ENCODE measurements at regions not wholly inside any gene's neighbourhood (a gene's known extent, or its start where the extent isn't known, plus 50 kb on each side); places are given as distances from the start of the nearest gene placed in this dataset.

DNA sequence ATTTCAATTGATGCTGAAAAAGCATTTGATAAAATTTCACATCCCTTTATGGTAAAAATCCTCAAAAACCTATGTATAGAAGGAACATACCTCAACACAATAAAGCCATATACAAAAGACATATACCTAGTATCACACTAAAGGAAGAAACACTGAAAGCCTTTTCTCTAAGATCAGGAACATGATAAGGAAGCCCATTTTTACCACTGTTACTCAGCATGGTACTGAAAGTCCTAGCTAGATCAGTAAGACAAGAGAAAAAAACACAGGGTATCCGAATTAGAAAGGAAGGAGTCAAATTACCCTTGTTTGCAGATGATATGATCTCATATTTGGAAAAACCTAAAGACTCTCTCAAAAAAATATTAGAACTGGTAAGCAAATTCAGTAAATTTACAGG is 350.2 kb upstream of the PDE4D start:
- DNase-seq, result no peak

DNA sequence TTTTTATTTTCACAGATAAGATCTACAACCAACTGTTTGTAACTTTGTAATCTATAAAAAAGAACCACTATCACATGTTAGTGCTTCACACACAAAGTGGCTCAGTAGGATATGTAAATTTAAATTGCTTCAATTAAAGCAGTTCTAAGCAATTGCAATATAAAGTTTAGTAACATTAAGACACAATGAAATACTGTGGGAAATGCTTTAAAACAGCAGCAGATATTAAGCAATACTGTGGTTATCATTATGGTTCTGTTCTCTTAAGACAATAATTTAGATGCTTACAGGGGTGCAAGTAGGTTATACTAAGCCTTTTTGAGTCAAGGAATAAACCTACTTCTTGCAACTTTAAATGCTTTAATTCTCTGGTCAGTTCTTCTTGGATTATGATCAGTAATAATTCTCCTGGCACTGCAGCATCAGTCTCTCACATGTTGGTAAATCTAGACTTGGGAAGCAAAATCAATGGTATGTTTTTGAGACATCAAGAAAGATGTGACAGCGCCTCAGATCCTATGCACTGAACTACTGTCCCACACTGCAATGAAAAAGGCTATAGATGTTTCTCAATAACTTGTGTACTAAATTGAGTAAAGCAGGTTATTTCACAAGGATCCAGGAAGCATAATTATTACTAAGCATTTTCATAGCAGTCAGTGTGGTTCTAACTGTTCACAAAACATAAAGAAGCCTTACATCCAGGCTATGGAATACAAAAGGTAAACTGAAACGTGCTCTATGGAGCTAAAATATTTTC is 338.7 kb upstream of the PDE4D start:
- DNase-seq, result no peak

DNA sequence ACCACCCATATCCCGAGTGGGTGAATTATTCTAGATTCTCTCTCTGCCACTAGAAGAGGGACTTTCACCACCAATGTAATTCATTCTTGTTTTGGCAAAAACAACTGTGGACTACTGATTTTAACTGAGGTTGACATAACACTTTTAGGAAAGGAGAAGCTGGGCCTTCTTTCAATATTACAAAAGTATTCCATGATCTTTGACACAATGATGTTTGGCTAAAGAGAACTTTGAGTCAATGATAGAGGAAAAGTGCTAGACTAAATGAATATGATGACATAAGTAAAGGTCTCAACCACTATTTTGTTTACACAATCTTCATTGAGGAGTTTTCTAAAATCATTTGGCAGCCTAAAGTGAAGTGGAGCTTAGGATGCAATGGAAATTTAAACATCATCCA is 336.9 kb upstream of the PDE4D start:
- no peak for DNase-seq

DNA sequence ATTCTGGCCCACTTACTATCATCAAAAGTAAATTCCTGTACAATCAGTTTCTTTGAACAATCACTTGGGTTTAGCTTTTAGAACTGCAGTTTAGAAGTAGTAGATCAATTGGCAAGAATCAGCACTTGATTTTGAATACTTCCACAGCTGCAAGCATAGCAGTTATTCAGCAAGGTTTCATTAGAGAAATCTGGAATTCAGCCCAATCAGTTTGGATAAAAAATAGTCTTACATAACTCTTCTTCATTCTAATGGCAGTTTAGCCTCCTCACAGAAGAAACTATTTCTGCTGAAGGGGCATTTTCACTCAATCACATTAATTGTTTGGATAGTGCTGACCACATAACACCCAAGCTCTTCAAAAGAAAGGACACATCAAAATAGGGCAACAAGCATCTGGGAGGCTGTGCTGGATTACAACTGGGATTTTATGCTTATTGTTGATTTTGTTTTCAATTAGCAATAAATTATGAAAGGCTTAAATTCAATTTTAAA is 336.2 kb upstream of the PDE4D start:
- no peak for DNase-seq

DNA sequence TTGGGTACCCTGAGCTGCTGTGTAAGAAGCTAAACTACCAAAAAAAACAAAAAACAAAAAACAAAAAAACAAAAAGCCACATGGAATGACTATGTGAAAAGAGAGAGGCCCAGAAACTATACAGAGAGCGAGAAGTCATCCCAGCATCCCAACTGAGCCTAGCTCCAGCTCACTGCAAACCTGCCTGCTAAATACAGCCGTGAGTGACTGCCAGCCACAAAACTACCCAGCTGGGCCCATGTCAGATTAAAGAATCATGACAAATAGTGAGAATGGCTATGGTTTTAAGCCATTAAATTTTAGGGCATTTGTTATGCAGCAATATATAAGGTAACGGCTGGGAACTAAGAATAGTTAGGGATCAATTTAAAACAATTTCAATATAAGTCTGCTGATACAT is 335.1 kb upstream of the PDE4D start:
- DNase-seq, result no peak

DNA sequence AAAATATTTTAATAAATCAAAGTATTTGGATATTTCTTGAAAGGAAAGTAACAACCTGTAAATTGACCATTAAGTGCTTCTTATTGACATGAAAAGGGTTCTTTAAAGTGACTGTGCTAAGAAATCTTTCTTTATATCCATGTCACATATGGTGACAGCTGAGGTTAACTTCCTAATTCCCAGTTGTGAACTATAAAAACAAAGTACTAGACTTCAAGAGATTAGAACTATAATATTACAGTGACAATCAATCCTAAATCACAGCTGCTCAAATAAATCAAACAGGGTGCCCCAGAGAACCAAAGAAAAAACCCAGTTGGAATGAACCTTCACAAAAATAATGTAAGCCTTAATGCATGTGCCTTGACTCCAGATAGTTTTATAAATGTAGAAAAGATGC is 332.6 kb upstream of the PDE4D start:
- no peak for DNase-seq

DNA sequence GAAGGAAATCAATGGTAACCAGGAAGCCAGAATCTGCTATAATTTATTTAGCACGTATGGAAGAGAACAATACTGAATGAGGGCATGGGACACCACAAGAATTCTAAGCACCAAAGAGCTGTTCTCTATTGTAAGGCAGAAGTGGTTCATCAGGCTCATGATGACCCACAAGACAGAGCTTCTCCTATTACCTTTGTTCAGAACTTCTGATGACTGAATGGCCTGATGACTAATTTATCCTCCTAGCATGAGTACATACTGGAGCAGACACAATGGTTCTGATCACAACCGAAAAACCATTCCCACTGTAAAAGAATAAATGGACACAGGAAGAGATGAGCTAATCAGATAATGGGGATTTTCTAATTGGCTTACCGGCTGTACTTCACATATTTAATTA is 329.8 kb upstream of the PDE4D start:
- DNase-seq, result no peak

DNA sequence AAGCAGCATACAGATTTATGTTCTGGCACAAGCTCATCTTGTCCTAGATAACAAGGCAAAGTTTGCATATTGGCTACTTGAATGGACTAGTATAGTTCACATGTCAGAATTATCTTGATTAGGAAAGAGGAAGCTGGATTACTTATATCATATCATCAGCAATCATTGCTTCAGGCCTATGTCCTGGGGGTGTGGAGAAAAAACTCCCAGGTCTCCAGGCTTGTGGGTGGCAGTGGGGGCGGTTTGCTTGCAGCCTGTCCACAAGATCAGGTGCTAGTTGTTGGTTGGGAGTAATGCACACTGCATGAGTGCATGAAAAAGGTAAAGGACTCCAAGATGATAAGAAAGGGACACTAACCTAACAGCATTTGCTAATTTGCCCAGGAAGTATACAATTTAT is 326.4 kb upstream of the PDE4D start:
- DNase-seq, result no peak

DNA sequence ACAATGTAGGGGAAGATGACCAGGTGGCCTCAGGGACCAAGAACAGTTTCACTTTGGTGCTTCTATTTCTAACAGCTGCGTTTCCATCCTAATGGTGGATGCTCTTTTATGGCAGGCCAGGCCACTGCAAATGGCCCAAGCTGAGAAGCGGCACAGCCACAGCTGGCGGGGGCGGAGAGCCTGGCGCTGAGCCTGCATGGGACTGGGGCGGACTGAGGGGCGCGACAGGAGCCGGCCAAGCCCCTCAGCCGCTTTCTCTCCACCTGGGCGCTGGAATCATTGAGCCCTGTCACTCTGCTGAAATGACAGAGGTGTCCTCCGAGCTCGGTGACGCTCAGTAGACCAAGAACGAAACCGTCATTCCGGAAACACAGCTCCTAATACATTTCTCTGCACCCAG is 317.3 kb upstream of the PDE4D start:
- no peak for DNase-seq

DNA sequence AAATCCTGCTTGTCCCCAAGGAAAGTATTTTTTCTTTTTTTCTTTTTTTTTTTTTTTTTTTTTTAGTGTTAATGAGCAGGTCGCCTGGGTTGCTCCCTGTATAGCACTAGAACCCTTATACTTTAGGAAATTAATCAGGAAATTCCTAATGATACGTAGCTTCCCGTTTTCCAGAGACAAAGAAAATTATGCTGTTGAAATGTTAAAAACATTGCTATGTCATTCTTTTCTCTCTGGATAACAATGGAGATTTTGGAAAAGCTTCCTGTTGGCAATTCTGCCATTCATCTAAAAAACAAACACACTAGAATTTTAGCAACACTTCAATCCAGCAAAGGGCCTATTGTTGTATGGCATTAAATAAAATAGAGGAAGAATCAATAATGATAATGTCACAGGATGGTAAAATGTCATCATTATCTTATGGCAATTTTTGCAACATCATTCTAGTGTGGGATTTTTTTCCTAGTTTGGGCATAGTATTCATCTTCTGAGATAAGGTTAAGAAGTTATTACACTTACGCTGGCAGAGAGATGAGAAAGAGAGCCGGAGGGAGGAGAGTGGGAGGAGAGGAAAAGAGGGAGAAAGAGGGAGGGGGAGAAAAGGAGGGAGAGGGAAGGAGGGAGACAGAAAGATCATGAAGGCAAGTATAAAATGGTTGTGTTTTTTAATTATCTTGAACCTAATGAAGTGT is 315.8 kb upstream of the PDE4D start:
- DNase-seq, result no peak

DNA sequence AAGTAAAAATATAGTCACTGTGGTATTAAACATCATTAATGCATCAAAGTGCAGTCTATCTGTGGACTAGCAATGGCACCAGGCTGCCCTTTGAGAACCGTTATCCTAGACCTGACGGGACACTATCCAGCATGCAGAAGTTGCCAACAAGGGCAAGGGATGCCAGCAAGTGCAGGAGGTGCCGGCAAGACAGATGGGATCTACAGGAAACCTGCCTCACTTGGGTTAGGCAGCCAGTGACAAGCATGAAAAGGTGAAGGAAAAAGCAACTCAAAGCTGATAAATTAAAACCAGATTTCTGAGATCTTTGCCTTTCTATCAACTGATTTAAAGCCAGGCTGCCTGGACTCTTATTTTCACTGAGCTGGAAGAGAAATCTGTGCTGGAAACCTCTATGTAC is 315.2 kb upstream of the PDE4D start:
- no peak for DNase-seq

DNA sequence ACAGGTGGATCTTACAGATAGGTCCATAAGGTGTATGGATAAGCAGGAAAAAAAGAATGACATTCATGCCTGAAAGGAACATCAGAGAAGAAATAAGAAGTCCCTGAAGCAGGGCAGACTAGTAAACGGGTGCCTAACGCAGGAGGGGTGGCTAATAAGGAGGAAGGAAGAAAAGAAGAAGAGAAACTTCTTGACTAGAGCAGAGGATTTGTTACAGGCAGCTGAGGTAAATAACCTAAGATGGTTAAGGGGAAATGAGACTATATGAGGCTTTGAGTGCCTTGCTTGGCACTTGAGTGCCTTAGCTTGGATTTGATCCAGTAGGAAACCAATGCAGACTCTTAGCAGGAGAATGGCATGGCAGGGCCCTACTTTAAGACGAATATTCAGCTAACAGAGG is 313.5 kb upstream of the PDE4D start:
- no peak for DNase-seq

DNA sequence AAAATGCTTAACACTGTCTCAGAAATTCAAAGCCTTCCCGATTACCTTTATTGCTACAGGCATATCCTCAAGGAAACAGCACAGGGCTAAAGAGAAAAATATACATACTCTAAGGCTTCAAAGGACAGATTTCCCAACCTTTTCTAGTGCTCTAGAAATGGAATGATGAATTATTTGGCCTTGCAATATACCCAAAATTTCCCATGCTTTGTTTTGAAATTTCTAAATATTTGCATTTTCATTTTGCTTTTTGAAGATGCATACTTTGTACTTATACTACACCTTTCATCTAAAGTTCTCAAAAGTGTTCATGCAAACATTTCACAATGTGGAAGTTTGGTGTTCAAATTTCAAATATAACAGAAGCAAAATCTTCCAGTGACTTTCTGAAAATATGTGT is 312.7 kb upstream of the PDE4D start:
- DNase-seq, result no peak

DNA sequence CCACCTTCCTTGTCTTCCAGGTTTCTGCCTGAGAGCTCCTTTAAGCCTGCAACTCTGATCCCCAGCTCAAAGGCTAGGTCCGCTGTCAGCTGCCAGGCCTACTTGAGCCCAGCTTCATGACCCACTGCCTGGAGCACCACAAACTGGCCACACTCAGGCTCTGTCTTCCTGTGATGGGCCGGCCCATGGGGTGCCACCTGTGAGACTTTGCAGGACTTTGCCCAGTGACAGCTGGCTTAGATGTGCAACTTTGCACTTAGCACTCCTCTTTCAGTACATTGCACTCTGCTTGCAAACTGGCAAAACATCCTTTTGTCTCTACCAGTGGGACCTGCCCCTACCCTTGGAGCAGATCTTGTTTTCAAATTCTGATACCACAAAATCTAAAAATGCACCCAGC is 311.5 kb upstream of the PDE4D start:
- DNase-seq, result no peak

DNA sequence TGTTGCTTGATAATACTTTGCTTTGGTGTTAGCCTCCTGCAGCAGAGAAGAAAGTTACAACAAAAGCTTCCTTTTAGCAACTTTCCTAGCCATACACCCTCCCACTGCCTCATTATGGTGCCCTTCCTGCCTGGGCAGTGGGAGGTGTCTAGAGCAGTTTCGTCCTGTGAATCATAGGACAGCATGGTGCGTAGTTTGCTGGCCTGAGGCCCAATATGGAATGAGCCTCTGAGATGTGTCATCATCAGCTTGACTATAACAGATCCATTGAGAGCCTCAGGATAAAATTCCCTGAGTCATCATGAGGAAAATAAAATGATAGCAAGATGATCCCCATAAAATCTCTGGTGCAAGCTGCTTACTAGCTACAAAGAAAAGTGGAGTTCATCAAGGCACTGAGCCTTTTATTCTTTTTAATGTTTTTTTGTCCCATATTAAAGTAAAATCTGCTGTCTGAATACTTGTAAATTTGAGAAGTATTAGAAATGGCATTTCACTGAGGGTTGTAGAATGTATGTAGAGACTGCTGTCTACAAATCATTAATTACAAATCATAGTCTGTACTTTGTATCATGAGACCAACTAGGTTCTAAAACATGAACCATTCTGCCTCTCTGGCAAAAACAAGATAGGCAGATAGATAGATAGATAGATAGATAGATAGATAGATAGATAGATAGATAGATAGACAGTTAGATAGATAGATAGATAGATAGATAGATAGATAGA is 303.0 kb upstream of the PDE4D start:
- DNase-seq, result no peak

DNA sequence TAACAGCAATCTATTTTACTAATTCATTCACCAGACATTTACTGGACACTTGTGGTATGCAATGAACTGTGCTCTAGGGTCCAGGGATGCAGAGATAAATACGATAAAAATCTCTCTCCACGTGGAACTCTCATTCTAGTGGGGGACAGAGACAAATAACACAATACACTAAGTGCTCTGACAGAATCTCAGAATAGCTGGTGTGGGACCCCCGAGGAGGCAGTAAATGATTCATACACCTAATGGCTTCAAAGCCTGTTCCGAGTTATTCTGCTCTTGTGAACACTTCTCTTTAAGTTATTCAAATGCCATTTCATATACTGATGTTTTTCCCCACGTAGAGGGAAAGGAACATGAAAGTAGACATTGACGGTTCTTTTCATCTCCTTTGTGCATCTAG is 302.0 kb upstream of the PDE4D start:
- DNase-seq, result no peak

DNA sequence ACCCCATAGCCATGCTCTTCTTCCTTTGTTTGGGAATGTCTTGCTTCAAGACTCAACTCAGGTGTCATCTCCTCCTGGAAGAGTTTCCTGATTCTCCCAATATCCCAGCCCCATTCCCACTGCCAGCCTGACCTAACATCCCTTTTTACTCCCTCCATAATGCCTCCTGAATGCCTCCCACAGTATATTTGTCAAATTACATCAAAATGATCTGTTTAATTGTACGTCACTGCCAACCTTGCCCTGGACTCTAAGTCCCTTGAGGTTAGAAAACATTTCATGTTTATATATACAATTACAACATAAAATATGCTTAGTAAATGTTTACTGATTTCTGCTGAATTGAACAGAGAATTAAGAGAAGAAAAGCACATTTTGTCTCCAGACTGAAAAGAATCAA is 301.6 kb upstream of the PDE4D start:
- no peak for DNase-seq

DNA sequence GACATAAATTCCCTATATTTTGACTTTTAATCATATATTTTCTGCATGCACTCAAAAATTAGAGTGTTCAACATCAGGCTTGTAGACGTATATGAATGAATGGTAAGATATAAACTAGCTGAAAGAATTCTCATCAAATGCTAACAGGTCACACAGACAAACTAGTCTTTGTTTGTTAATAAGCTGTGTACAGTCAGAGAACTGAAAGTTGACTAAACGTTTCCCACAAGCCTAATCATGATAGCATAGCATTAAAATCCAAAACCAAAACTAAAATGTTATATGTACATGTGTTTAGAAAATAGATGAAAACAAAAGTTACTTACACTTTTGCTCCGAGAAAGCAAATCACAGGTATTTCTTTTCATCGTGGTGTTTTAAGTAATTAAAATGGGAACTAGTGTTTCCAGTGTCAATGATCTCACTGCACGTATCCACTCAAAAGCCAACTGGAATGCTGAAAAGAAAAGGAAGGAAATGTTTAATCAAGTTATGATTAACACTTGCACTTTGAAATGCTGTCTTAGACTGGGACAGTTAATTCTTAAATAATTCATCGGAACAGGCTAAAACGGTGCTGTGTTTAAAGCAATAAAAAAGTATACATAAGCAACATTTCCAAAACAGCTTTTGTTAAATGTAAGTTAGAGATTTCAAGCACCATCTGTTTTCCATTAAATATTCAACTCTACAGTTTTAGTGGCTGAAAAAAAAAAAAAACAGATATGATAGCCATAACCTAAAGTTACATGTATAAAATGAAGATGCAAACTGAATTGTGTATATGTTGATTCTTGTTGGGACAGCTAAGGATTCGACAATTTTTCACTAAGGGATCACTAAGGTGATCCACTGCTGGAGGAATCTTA is 291.9 kb upstream of the PDE4D start:
- DNase-seq, result no peak

DNA sequence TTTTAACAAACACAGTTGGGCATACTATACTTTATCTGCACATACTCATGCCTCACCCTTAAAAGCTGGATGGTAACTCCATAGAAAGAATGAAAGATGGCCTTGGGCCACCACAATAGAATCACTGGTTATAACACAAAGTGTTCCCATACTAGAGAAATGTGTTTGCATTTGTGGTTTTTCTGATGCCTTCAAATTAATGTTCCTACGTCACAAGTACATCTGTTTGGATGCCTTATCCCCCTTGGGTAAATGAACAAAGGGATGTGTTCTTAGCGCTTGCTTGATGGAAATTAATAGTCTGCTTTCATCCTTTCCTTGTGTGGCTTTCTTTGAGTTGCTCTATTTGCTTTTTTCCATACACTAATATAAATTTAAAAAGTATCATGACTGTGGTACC is 291.1 kb upstream of the PDE4D start:
- DNase-seq, result no peak

DNA sequence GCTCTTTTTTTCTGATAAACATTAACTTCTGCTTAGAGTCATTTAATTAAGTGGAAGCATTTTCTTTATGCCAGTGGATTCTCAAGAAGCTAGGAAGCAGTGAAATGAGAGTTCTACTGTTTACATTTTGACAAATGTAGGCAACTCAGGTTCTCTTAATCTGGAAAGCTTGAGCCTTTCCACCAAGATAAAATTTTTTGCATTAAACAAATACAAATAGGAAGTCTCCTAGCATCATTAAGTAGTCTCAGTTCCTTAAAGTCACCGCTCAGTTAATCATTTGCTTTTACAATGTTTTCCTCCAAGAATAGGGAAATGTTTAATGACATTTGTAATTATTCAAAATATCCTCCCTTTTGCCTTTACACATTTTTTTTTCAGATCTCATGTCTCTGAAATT is 290.4 kb upstream of the PDE4D start:
- DNase-seq, result no peak

DNA sequence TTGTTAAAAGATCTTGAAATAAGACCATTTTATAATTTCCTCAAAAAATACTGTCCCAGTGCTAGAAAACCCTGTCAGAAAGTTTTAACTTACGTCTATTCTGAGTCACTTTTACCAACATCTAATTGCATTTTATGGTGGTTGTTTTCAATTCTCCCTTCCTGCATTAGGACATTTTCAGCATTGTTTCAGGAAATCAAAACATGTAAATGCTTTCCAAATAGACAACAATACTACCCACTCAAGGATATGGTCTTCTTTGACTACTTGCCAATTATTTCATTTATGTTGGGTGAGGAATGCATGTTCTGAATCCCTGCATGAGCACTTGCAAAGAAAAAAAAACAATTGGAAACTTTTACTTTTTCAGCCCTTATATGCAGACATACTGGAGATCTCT is 284.6 kb upstream of the PDE4D start:
- no peak for DNase-seq

DNA sequence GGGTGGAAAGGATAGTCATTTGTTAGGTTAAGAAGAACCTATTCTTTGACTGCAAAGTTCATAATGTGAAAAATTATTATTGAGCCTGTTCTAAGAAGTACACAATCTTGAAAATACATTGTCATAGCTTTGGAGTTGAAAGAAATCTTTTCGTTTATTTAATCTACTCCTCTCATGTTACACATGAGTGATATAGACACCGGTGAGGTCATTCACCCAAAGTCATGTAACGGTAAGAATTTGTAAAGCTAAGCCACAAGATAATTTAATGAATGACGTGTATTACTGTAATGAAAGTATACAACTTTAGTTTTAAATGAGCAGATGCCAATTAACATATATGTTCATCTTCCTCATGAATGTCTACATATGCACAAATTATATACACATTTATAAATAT is 284.1 kb upstream of the PDE4D start:
- DNase-seq, result no peak

DNA sequence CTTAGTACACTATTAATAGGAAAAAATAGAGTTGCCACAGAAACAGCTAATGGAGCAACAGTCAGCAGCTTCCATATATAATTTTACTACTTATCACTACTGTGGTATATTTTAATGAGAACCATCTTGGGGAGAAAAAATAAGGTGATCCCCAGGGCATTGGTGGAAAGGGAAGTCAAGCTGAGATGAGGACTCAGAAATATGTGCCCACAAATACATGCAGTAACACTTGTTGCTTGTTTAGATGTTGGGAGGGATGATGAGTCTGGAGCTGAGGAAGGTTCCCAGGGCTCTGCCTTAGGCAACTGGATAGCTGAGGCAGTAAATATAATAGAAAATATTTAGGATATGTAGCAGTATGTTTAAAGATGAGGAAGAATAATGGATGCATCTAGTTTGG is 280.1 kb upstream of the PDE4D start:
- no peak for DNase-seq

Measured in stimulated activated CD4-positive, alpha-beta T cell treated with anti-CD3 and anti-CD28 coated beads, Interleukin-2, amount 100 ng/mL, for 24 hours (primary cell).